ENCODE measurements at regions not wholly inside any gene's neighbourhood (a gene's known extent, or its start where the extent isn't known, plus 50 kb on each side); places are given as distances from the start of the nearest gene placed in this dataset.

- TF ChIP-seq CTCF (IDR thresholded peaks at IDR 0.05) (no peak), ZFX (IDR thresholded peaks at IDR 0.05; ENCODE audit: borderline replicate concordance) (no peak)
These were observed 96.5 kb downstream of the HFE start for GRCh38 chr6:26183581-26184366.

Measured in 22Rv1 (cell line).